SJSA1 (cell line): ENCODE measurements at regions not wholly inside any gene's neighbourhood (a gene's known extent, or its start where the extent isn't known, plus 50 kb on each side); places are given as distances from the start of the nearest gene placed in this dataset.

Source experiments
- DNase-seq, 2 experiments: peaks; one replicate each; pipeline ENCODE4 v3.0.0-alpha.2; 2015 to 2020; ENCODE audit warnings: low spot score in 2 of 2, low read depth in 1 of 2
- H3K27ac ChIP-seq: fragments of 250-450 bp; sonication (Bioruptor Pico); 2 replicates; pipeline ENCODE4 v1.5.1; 2020; ENCODE audit warnings: mild to moderate bottlenecking, moderate library complexity
- H3K27me3 ChIP-seq: fragments of 250-450 bp; sonication (Bioruptor Pico); replicated peaks from 2 replicates; pipeline ENCODE4 v1.5.1; 2020; ENCODE audit warnings: mild to moderate bottlenecking, moderate library complexity
- H3K36me3 ChIP-seq: fragments of 250-450 bp; sonication (Bioruptor Pico); 2 replicates; pipeline ENCODE4 v1.5.1; 2020; ENCODE audit warnings: mild to moderate bottlenecking
- H3K4me1 ChIP-seq: fragments of 250-450 bp; sonication (Bioruptor Pico); replicated peaks from 2 replicates; pipeline ENCODE4 v1.6.1; 2021; ENCODE audit warnings: mild to moderate bottlenecking
- H3K4me3 ChIP-seq: fragments of 250-450 bp; sonication (Bioruptor Pico); 2 replicates; pipeline ENCODE4 v1.5.1; 2020; ENCODE audit warnings: mild to moderate bottlenecking
- H3K9me3 ChIP-seq: fragments of 250-450 bp; sonication (Bioruptor Pico); replicated peaks from 2 replicates; pipeline ENCODE4 v1.5.1; 2020; ENCODE audit warnings: mild to moderate bottlenecking

DNA sequence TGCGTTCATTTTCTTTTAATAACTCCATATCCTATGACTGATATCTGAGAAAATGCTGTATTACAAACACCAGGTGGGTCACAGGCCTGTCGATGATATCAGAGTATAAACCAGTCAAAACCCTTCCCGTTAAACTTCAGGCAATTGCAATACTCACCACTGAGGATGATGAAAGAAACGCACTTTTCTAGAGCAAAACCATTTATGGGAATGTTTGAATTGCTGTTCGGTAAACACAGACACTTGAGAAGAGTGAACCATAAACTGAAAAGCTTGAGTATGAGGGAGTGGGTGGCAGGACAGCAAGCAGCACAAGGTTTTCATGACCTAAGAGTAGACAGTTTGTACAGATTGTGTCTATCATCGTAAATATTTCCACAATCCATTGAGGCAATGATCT lies 139.8 kb upstream of the CEP126 start:
- H3K4me3 ChIP-seq: no peak overlapping the region
- no peaks in the 10 kb centered on the region for H3K4me1 ChIP-seq
- H3K36me3 ChIP-seq: no peaks in the 10 kb centered on the region
- no peaks in the 10 kb centered on the region for H3K27me3 ChIP-seq
- H3K27ac ChIP-seq: no peak overlapping the region
- no peak for DNase-seq
- H3K9me3 ChIP-seq: no peaks in the 10 kb centered on the region

GRCh38 chr11:101770648-101771047 lies 144.2 kb upstream of the CEP126 start:
- H3K4me1 ChIP-seq: no peaks in the 10 kb centered on the region
- H3K27me3 ChIP-seq: no peaks in the 10 kb centered on the region
- H3K27ac ChIP-seq: no peak overlapping the region
- no peaks in the 10 kb centered on the region for H3K9me3 ChIP-seq
- DNase-seq: no peak
- no peaks in the 10 kb centered on the region for H3K36me3 ChIP-seq
- no peak overlapping the region for H3K4me3 ChIP-seq

GRCh38 chr11:101765932-101766331 lies 148.9 kb upstream of the CEP126 start:
- no peak for DNase-seq
- H3K4me3 ChIP-seq: no peak overlapping the region
- no peaks in the 10 kb centered on the region for H3K36me3 ChIP-seq
- H3K27me3 ChIP-seq: no peaks in the 10 kb centered on the region
- no peak overlapping the region for H3K27ac ChIP-seq
- no peaks in the 10 kb centered on the region for H3K4me1 ChIP-seq
- no peaks in the 10 kb centered on the region for H3K9me3 ChIP-seq

DNA sequence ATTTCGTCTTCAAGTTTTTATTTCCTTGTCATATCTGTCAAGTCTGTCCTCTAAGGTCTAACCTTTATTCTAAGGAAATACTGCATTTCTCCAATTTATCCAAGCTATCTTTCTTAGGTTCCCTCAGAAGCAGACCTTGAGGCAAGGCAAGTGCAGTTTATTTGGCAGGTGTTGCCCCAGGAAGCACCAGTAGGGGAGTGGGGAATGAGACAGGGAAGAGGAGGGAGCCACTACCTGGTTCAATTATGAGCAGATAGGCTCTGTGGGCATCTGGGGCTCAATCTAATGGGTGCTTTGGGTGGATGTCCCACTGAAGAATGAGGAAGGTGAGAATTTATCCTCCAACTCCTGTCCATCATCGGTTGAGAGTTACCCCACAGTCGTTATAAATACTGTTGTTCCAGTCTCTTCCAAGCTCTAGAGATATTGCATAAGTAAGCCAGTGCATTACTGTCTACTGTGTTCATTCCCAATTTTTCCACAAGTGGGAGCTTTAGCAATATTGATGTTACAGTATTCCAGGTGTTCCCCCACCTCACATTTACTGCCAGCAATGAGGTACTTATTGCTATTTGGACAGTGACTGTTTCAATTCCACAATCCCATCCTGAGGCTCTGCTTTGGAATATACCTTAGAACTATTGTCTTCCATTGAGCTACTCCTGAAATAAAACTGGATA lies 154.9 kb upstream of the CEP126 start:
- H3K4me1 ChIP-seq: no peaks in the 10 kb centered on the region

GRCh38 chr11:101757741-101758140 lies 157.1 kb upstream of the CEP126 start:
- Histone ChIP-seq H3K27ac (no peak overlapping the region), H3K27me3 (no peaks in the 10 kb centered on the region), H3K36me3 (no peaks in the 10 kb centered on the region), H3K9me3 (no peaks in the 10 kb centered on the region), H3K4me1 (no peaks in the 10 kb centered on the region), H3K4me3 (no peak overlapping the region)
- no peak for DNase-seq

More for the DNA sequence above, 154.9 kb upstream of the CEP126 start:
- no peaks in the 10 kb centered on the region for H3K27me3 ChIP-seq
- H3K36me3 ChIP-seq: no peaks in the 10 kb centered on the region
- DNase-seq: no peak
- H3K4me3 ChIP-seq: no peak overlapping the region
- no peaks in the 10 kb centered on the region for H3K9me3 ChIP-seq
- no peak overlapping the region for H3K27ac ChIP-seq

GRCh38 chr11:101748572-101749344 lies 165.0 kb upstream of the TRPC6 start:
- Histone ChIP-seq H3K27me3 (no peaks in the 10 kb centered on the region), H3K36me3 (no peaks in the 10 kb centered on the region), H3K9me3 (no peaks in the 10 kb centered on the region), H3K4me1 (no peaks in the 10 kb centered on the region), H3K27ac (no peak overlapping the region), H3K4me3 (no peak overlapping the region)
- no peak for DNase-seq

GRCh38 chr11:101745756-101746155 lies 161.9 kb upstream of the TRPC6 start:
- Histone ChIP-seq H3K27me3 (no peaks in the 10 kb centered on the region), H3K36me3 (no peaks in the 10 kb centered on the region), H3K4me3 (no peak overlapping the region), H3K9me3 (no peaks in the 10 kb centered on the region), H3K27ac (no peak overlapping the region), H3K4me1 (no peaks in the 10 kb centered on the region)
- DNase-seq: no peak

DNA sequence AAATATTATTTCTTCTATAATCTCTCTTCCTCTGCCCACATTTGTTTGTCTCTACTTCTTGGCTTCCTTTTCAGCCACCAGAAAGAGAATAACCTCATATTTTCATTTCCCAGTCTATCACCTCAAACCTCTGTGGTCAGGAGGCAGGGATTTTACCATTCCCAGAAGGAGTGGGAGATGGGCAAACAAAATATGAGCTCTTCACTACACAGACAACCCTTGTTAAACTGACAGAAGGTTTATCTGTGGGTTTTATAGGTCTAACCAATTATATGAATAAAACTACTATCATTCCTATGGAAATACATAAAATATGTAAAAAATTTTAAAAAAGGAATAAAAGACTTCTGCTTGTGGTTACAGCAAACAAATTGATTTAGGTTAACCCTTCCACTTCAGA lies 160.0 kb upstream of the TRPC6 start:
- no peak for DNase-seq
- H3K4me3 ChIP-seq: no peak overlapping the region
- H3K9me3 ChIP-seq: no peaks in the 10 kb centered on the region
- no peak overlapping the region for H3K27ac ChIP-seq
- H3K27me3 ChIP-seq: no peaks in the 10 kb centered on the region
- H3K36me3 ChIP-seq: no peaks in the 10 kb centered on the region
- H3K4me1 ChIP-seq: no peaks in the 10 kb centered on the region

DNA sequence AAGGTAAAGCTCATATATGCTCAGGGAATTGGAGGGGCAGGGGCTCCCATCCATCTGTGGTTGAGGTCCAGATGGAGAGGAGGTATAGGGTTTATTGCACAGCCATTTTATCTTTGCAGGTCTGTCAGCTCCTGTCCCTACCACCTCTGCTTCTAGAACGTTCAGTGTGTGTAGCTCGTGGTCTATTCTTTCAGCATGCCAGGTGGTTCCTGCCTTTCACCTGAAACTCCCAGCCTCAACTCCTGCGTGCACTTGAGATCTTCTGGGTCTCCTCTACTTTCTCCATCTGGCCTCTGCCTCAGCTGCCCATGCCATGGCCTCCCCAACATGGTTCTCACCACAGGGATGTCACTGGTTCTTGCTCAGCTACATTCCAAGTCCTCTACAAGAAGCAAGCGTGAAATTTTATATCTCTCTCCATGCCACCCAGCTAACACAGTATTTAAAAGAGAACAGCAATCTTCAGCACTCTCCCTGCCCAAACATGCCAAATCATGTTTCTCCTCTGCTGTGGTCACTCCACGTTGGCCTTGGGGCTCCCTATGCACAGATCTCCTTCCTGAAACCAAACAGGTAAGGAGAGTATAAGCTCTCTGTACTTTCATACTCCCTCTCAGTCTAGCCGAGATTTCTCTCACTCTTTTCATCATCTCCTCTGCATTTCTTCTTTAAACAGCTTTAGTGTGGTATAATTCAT lies 157.8 kb upstream of the TRPC6 start:
- H3K36me3 ChIP-seq: no peaks in the 10 kb centered on the region
- no peaks in the 10 kb centered on the region for H3K4me1 ChIP-seq
- no peak overlapping the region for H3K4me3 ChIP-seq
- H3K9me3 ChIP-seq: no peaks in the 10 kb centered on the region
- H3K27ac ChIP-seq: no peak overlapping the region
- no peak for DNase-seq
- no peaks in the 10 kb centered on the region for H3K27me3 ChIP-seq

GRCh38 chr11:101741061-101741460 lies 157.3 kb upstream of the TRPC6 start:
- Histone ChIP-seq H3K4me1 (no peaks in the 10 kb centered on the region), H3K36me3 (no peaks in the 10 kb centered on the region), H3K9me3 (no peaks in the 10 kb centered on the region), H3K27me3 (no peaks in the 10 kb centered on the region), H3K27ac (no peak overlapping the region), H3K4me3 (no peak overlapping the region)
- DNase-seq: no peak

GRCh38 chr11:101738452-101738851 lies 154.6 kb upstream of the TRPC6 start:
- H3K27ac ChIP-seq: no peak overlapping the region
- no peaks in the 10 kb centered on the region for H3K4me1 ChIP-seq
- DNase-seq: no peak
- H3K27me3 ChIP-seq: no peaks in the 10 kb centered on the region
- H3K36me3 ChIP-seq: no peaks in the 10 kb centered on the region
- no peaks in the 10 kb centered on the region for H3K9me3 ChIP-seq
- no peak overlapping the region for H3K4me3 ChIP-seq

DNA sequence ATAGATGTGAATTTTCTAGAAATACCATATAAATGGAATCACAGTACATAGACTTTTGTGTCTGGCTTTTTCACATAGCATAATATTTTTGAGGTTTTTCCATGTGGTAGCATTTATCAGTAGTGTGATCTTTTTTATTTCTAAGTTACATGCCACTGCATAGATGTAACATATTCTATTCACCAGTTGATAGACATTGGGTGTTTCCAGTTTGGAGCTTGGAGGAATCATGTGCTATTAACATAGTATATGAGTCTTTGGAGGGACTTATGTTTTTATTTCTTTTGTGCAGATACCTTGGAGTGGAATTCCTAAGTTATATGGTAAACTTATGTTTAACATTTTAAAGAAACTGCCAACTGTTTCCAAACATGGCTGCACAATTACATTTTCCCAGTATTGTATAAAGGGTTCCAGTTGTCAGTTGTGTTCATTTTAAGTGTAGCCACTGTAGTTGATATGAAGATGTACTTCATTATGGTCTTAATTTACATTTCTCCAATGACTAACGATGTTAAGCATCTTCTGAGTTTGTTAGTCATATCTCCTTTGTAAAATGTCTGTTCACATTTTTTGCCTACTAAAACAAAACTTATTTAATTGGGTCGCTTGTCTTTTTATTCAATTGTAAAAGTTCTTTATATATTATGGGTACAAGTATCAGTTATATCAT lies 145.7 kb upstream of the TRPC6 start:
- Histone ChIP-seq H3K27ac (no peak overlapping the region), H3K4me3 (no peak overlapping the region), H3K4me1 (no peaks in the 10 kb centered on the region), H3K27me3 (no peaks in the 10 kb centered on the region), H3K36me3 (no peaks in the 10 kb centered on the region), H3K9me3 (no peaks in the 10 kb centered on the region)
- DNase-seq: no peak

GRCh38 chr11:101727451-101727850 lies 143.6 kb upstream of the TRPC6 start:
- no peaks in the 10 kb centered on the region for H3K9me3 ChIP-seq
- no peak overlapping the region for H3K27ac ChIP-seq
- H3K4me1 ChIP-seq: no peaks in the 10 kb centered on the region
- H3K4me3 ChIP-seq: no peak overlapping the region
- no peaks in the 10 kb centered on the region for H3K27me3 ChIP-seq
- no peaks in the 10 kb centered on the region for H3K36me3 ChIP-seq
- no peak for DNase-seq

DNA sequence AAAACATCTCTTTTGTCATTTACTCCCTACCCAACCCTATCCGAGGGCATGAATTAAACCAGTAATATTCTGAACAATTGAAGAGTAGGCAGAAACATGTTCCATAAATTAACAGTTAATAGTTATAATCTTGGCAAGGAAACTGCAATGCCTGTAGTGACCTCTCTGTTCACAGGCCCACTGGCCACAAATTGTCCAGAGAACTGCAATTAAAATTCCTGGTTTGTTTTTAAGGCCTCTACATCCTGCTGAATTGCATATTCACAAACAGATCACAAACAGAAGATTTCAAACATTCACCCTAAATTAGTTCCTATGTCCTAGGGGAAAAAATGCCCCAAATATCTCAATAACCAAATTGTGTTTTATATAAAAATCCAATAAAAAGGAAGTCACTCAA lies 143.2 kb upstream of the TRPC6 start:
- DNase-seq: no peak
- no peaks in the 10 kb centered on the region for H3K4me1 ChIP-seq

More for the DNA sequence above, 143.2 kb upstream of the TRPC6 start:
- no peaks in the 10 kb centered on the region for H3K27me3 ChIP-seq
- no peak overlapping the region for H3K4me3 ChIP-seq
- no peaks in the 10 kb centered on the region for H3K9me3 ChIP-seq
- no peaks in the 10 kb centered on the region for H3K36me3 ChIP-seq
- H3K27ac ChIP-seq: no peak overlapping the region
